ENCODE measurements at regions not wholly inside any gene's neighbourhood (a gene's known extent, or its start where the extent isn't known, plus 50 kb on each side); places are given as distances from the start of the nearest gene placed in this dataset.

- TF ChIP-seq POLR2A (IDR thresholded peaks at IDR 0.05): no peak
- no peak for TF ChIP-seq CTCF (IDR thresholded peaks at IDR 0.05)
Measured at GRCh38 chr16:52004343-52004742, 542.6 kb downstream of the TOX3 start.
